Astrocyte of the hippocampus (primary cell): ENCODE measurements at regions not wholly inside any gene's neighbourhood (a gene's known extent, or its start where the extent isn't known, plus 50 kb on each side); places are given as distances from the start of the nearest gene placed in this dataset.
"Not testable (repeated sequence)": the region's sequence is repeated elsewhere in the genome, so short reads cannot be mapped to it uniquely, and the experiment has no call there.

Experiments
- DNase-seq: peaks from one replicate; pipeline ENCODE4 v3.0.0; 2011; ENCODE audit warnings: low read depth, low spot score

- DNase-seq: peak; percentile 67
These were observed 126.9 kb downstream of the MRPL14 start for GRCh38 chr6:44000164-44000842.

DNA sequence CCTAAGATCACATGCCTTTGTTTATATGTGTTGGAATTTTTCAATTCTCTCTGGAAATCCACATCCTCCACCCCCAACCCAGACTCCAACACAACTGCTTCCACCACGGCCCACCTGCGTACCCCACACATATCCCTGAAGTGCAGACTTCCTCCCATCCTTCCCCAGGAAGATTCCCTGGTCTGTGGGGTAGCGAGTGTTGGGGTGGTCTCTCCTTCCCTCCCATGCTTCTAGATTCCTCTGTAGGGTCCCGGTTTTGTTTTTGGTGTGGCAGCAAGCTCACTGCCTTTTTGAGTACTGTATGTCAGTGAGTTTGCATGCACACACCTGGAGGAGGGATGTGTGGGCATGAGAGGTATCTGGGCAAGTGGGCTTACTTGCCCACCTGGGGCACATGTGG lies 127.6 kb downstream of the MRPL14 start:
- DNase-seq: no peak

GRCh38 chr6:43998592-43999243 lies 128.5 kb downstream of the MRPL14 start:
- not testable (repeated sequence) for DNase-seq

DNA sequence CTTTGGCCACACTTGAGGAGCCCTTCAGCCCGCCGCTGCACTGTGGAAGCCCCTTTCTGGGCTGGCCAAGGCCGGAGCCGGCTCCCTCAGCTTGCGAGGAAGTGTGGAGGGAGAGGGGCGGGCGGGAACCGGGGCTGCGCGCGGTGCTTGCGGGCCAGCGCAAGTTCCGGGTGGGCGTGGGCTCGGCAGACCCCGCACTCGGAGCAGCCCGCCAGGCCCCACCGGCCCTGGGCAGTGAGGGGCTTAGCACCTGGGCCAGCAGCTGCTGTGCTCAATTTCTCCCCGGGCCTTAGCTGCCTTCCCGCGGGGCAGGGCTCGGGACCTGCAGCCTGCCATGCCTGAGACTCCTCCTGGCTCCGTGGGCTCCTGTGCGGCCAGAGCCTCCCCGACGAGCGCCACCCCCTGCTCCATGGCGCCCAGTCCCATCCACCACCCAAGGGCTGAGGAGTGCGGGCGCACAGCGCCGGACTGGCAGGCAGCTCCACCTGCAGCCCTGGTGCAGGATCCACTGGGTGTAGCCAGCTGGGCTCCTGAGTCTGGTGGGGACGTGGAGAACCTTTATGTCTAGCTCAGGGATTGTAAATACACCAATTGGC lies 129.2 kb downstream of the MRPL14 start:
- not testable (repeated sequence) for DNase-seq

GRCh38 chr6:43997345-43997677 lies 129.9 kb downstream of the MRPL14 start:
- no peak for DNase-seq

DNA sequence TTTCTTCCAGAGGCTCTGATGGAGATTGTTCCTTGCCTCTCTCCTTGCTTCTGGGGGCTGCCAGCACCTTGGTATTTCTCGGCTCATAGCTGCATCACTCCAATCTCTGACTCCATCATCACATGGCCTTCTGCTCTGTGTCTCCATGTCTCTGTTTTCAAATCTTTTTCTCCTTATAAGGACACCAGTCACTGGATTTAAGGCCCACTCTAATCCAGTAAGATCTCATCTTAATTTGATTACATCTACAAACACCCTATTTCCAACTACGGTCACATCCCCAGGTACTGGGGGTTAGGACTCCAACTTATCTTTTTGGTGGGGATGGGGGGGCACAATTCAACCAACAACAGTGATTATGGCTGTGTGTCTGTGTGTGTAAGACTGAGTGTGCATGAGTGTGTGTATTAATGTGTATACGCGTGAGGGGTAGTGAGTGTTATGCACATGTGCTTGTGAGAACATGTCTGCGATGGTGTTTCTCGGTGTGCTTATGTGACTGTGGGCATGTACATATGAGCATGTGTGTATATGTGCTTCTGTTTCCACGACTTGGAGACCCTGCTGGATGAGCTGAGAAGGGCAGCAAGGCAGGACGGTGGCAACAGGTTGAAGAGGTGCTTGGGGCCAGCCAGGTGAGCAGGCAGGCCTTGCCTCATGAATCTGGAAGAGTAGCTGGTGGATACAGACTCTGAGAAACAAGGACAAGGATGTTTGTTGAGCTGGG lies 130.5 kb downstream of the MRPL14 start:
- peak; percentile 8 for DNase-seq

GRCh38 chr6:43995137-43995536 lies 132.1 kb downstream of the MRPL14 start:
- DNase-seq: no peak

DNA sequence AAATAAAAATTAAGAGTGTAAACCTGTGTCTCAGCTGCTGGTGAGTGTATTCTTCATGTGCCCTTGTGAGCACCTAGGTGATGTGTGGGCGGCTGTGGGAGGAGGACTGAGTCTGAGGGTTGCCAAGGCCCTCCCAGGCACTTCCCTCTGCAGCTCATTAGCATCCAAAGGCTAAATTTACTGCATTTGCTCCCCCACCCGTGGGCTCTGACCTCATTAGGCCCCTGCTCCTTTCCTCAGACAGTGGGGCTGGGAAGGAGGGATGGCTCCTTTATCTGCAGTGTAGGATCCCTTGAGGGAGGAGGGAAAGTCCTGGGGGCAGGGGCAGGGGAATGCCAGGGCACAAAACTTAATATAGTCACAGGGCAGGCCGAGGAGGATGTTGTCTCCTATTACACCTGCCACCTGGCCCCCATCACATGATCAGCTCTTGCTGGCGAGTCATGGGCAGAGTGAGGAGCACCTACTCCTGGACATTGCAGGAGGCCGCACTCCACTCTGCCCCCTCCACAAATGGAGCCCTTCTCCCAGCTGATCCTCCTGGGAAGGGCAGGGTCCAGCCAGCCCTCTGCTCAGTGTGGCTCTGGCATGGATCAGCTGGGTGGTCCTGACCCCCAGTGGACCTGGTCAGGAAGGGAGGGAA lies 133.2 kb downstream of the MRPL14 start:
- DNase-seq: no peak

DNA sequence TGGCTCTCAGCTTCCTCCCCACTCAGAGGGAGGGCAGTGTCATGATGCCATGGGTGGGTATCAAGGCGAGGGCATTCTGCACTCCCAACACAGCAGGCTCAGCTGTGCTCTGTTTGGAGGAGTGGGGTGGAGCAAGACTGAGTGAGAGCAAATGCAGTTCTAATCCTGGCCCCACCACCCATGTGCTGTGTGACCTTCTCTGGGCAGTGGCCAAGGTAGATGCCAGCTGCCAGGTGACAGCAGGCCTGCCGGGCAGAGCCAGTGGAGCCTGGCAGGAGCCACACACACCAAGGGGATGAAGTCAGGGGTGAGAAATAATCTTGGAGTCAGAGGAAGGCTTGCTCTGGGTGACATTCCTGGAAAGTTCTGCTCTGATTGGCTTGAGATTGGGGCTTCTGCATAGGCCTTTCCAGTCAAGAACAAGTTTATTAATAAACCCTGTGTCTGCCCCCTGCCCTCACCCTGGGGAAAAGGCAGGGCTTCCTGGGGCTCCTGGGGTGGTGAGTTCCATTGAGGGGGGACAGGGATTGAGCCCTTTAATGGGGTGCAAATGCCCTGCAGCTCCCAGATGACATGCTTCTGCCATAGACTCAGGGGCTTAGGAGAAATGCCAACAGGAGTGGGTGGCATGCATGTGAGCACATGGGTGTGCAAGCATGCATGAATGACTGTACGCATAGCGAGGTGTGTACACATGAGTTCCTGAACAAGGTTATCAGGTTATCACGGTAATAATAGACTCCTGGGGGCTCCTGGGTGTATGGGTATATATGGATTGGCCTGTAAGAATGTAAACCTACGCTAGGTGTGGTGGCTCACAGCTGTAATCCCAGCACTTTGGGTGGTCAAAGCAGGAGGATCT lies 134.2 kb downstream of the MRPL14 start:
- DNase-seq: no peak

GRCh38 chr6:43992126-43992663 lies 135.1 kb downstream of the MRPL14 start:
- no peak for DNase-seq

DNA sequence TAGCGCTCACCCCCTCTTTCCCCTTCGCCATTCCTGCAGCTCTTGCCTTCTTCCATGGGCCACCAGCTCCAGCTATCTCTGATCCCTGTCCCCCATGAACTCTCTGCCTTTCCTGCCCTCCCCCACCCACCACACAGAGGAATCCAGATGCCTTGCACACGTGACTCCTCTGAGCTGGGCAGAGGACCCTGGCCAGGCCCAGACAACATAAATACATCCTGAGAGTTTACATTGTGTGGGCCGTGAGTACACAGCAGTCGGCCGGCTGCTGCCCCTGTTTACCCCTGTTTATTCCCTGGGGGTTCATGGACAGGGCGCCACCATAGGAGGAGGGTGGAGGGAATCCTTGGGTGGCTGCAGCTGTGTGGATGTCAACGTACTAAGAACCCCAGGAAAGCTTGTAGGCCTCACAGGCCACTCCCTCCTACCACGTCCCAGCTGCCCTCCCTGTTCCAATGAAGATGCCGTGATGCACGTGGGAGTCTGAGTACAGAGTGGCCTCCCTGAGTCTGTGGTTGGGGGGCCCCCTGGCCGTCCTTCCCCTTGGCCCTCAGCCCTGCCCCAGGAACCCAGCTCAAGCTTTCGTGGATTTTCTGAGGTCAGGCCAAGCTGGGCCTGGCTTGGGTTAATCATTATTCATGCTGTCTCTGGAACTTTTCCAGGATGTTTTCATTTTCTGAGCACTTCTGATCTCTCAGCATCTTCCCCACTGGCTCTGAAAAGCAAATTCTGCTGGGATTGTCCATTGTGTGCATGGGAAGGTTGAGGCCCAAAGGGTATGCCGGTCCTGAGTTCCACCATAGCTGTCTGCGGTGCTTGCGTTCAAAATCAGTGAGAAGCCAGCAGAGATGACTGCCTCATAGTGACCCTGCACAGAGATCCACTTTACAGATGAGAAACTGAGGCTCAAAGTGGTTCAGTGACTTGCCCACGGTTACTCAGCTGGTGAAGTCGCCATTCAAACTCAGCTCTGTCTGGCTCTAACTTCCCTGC lies 136.3 kb downstream of the MRPL14 start:
- peak; percentile 38 for DNase-seq

GRCh38 chr6:43990275-43990626 lies 137.0 kb downstream of the MRPL14 start:
- peak; percentile 57 for DNase-seq

- no peak for DNase-seq
These were observed 137.6 kb downstream of the MRPL14 start for GRCh38 chr6:43989581-43990146.

DNA sequence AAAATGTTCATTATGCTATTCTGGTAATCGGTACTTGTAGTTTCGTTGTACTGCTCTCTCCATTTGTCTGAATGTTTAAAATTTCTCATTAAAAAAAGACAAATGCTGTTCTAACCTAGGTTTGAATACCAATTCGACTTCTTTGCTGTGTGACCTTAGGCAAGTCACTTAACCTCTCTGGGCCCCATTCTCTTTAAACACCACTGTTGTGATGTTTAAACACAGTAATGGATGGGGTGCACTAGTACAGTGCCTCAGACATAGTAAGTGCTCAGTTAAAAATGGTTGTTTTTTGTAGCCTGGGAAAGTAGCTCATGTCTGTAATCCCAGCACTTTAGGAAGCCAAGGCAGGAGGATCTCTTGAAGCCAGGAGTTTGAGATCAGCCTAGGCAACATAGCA lies 138.5 kb downstream of the MRPL14 start:
- no peak for DNase-seq

DNA sequence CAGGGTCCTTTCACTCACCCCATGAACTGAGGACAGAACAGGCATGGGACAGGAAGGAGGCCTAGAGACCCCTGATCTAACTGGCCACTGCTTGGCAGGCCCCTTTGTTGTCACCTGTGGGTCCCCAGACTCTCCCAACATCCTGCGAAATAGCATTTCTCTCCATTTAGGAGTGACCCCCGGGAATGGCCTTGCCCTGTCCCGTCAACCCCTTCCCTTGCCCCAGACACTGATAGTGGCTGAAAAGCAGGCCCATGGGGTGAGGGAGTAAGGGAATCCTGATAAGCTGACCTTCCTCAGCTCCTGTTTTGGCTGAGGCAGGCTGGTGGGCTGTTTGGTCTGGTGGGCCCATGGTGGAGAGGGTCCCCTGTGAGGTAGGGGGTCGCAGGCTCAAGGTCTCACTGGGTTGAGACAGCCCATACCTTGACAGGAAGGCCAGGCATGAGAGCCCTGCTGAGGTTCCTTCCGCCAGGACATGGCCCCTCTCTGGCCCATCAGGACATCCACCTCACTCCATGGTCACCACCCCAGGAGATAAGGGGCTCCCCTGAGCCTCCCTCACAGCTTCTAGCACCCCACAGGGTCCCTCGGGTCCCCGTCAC lies 139.3 kb downstream of the MRPL14 start:
- no peak for DNase-seq

DNA sequence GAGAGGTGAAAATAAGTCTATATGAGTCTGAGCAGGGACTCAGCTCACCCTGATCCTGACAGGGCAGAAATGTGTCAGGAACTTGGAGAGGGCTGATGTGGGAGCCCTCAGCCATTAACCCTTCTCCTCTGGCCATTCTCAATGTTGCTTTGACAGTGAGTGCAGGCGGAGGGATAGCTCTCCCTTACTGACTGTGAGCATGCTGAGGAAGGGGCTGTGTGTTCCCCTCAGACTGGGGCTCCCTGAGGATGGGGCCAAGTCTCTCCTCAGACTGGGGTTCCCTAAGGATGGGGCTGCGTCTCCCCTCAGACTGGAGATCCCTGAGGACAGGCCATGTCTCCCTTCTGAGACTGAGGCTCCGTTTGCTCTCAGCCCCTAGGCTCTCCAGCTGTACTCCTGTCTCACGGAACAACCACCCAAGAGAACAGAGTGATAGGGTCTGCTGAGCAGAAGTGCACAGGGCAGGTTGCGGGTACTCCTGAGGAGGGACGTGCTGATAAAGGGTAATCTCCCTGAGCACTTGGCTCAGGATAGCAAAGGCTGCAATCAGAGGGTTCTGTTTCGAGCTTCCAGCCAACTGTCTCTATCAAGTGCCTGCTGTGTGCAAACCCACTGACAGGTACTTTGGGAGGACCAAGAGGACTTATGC lies 141.0 kb downstream of the MRPL14 start:
- DNase-seq: no peak

GRCh38 chr6:43985329-43985728 lies 141.9 kb downstream of the MRPL14 start:
- DNase-seq: no peak
